ENCODE measurements at regions not wholly inside any gene's neighbourhood (a gene's known extent, or its start where the extent isn't known, plus 50 kb on each side); places are given as distances from the start of the nearest gene placed in this dataset.

DNA sequence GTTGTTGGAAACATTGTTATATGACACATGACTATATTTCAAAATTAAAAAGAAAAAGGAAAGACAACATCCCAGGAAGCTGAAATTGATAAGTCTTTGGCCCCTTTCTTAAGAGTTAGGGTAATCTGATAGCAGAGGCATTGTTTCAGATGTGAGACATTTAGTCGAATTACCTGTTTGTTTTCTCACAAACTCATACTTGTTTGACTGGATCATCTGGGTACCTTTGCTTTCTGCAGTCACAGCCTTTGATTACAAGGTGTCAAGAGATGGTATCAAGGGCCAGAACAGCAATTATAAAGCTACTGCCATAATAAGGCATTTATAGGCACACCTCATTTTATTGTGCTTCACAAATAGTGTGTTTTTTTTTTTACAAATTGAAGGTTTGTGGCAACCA lies 136.3 kb downstream of the DUSP10 start:
- 88 to 95% (median 93%) methylated on average over 1 of the region's 1 CpG for WGBS, 3 donors
- Histone ChIP-seq H3K4me1 (ENCODE audit: insufficient read depth) (no peaks in the 10 kb centered on the region), H3K27me3 (no peaks in the 10 kb centered on the region), H3K27ac (no peak overlapping the region), H3K36me3 (no peaks in the 10 kb centered on the region), H3K4me3 (no peak overlapping the region), H3K9me3 (no peaks in the 10 kb centered on the region)
- no peak for TF ChIP-seq POLR2A (IDR thresholded peaks at IDR 0.05)
- TF ChIP-seq, protein P1, sequence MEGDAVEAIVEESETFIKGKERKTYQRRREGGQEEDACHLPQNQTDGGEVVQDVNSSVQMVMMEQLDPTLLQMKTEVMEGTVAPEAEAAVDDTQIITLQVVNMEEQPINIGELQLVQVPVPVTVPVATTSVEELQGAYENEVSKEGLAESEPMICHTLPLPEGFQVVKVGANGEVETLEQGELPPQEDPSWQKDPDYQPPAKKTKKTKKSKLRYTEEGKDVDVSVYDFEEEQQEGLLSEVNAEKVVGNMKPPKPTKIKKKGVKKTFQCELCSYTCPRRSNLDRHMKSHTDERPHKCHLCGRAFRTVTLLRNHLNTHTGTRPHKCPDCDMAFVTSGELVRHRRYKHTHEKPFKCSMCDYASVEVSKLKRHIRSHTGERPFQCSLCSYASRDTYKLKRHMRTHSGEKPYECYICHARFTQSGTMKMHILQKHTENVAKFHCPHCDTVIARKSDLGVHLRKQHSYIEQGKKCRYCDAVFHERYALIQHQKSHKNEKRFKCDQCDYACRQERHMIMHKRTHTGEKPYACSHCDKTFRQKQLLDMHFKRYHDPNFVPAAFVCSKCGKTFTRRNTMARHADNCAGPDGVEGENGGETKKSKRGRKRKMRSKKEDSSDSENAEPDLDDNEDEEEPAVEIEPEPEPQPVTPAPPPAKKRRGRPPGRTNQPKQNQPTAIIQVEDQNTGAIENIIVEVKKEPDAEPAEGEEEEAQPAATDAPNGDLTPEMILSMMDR (IDR thresholded peaks at IDR 0.05) = no peak
- no peak for TF ChIP-seq EP300 (IDR thresholded peaks at IDR 0.05)
- intact Hi-C loops (cut with DNase I) = no loop called here
- DNase-seq = no peak

DNA sequence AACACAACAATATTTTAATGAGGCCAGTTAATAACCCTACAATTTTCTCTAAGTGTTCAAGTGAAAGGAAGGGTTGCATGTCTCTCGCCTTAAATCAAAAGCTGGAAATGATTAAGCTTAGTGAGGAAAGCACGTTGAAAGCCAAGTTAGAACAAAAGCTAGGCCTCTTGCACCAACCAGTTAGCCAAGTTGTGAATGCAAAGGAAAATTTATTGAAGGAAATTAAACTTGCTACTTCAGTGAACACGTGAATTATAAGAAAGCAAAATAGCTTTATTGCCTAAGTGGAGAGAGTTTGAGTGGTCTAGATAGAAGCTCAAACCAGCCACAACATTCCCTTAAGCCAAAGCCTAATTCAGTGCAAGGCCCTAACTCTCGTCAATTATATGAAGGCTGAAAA lies 135.6 kb downstream of the DUSP10 start:
- intact Hi-C loops (cut with DNase I) = no loop called here
- H3K4me3 ChIP-seq = no peak overlapping the region
- H3K4me1 ChIP-seq (ENCODE audit: insufficient read depth) = no peaks in the 10 kb centered on the region
- TF ChIP-seq, protein P1 (IDR thresholded peaks at IDR 0.05) = no peak
- TF ChIP-seq EP300 (IDR thresholded peaks at IDR 0.05) (no peak), POLR2A (IDR thresholded peaks at IDR 0.05) (no peak)
- WGBS, 3 donors = 38 to 69% (median 63%) methylated on average over 4 of the region's 4 CpGs
- H3K36me3 ChIP-seq = no peaks in the 10 kb centered on the region
- DNase-seq = no peak
- no peak overlapping the region for H3K27ac ChIP-seq
- no peaks in the 10 kb centered on the region for H3K9me3 ChIP-seq
- H3K27me3 ChIP-seq = no peaks in the 10 kb centered on the region

DNA sequence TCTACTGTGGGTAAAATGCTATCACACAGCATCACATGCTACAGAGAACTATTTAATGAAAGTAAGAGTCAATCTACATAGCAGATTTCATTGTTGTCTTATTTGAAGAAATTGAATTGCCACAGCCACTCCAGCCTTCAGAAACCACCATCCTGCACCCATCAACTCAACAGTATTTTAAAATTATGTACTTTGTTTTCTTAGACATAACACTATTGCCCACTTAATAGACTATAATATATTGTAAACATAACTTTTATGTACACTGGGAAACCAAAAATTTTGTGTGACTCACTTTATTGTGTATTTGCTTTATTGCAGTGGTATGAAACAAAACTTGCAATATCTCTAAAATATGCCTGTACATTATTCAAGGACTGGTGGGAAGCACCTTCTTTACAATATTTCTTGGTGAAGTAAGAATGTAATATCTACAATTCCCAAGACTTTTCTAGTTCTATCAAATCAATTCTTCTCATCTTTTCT lies 133.0 kb downstream of the DUSP10 start:
- H3K9me3 ChIP-seq = no peaks in the 10 kb centered on the region
- intact Hi-C loops (cut with DNase I) = no loop called here
- H3K27me3 ChIP-seq = no peaks in the 10 kb centered on the region
- H3K27ac ChIP-seq = no peak overlapping the region
- DNase-seq = no peak
- peaks cover 3% of the 10 kb centered on the region for H3K4me1 ChIP-seq (ENCODE audit: insufficient read depth)
- TF ChIP-seq POLR2A (IDR thresholded peaks at IDR 0.05) (no peak), EP300 (IDR thresholded peaks at IDR 0.05) (no peak)
- TF ChIP-seq, protein P1 (IDR thresholded peaks at IDR 0.05) = no peak
- H3K4me3 ChIP-seq = no peak overlapping the region
- no peaks in the 10 kb centered on the region for H3K36me3 ChIP-seq

DNA sequence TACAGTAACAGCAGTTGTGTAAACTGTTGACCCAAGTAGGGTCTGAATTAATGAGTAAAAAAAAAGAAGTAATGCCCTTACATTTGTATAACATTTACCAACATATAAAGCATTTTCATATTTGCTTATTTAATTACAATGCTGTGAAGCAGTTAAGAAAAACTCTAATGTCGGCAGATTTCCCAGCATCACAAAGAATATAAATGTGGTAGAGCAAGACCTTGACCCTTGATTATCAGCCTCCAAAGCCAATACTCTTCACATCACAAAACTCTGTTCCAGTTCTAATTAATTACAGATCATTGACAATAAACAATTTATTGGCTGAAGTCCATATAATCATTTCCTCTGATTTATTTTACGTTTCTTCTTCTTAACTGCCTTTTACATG lies 130.2 kb downstream of the DUSP10 start:
- no peak overlapping the region for H3K4me3 ChIP-seq
- TF ChIP-seq POLR2A (IDR thresholded peaks at IDR 0.05) = no peak
- TF ChIP-seq, protein P1 (IDR thresholded peaks at IDR 0.05) = no peak
- no peak for TF ChIP-seq EP300 (IDR thresholded peaks at IDR 0.05)
- H3K27ac ChIP-seq = no peak overlapping the region
- no peak for DNase-seq
- peaks cover 3% of the 10 kb centered on the region for H3K4me1 ChIP-seq (ENCODE audit: insufficient read depth)
- intact Hi-C loops (cut with DNase I) = no loop called here
- whole genome bisulfite sequencing, 3 donors = 6 to 35% (median 30%) methylated on average over 2 of the region's 2 CpGs
- H3K9me3 ChIP-seq = no peaks in the 10 kb centered on the region
- H3K36me3 ChIP-seq = no peaks in the 10 kb centered on the region
- no peaks in the 10 kb centered on the region for H3K27me3 ChIP-seq
